Nephron progenitor cell (in vitro differentiated cells): ENCODE measurements at regions not wholly inside any gene's neighbourhood (a gene's known extent, or its start where the extent isn't known, plus 50 kb on each side); places are given as distances from the start of the nearest gene placed in this dataset.

Experiments
- DNase-seq: peaks from one replicate; pipeline ENCODE4 v3.0.0; 2021
- H3K27ac Mint-ChIP-seq: 2 replicates; pipeline ENCODE4 v1.8.0; 2021; ENCODE audit warnings: mild to moderate bottlenecking, moderate library complexity, mixed read lengths
- H3K27me3 Mint-ChIP-seq: 2 replicates; pipeline ENCODE4 v1.8.0; 2021; ENCODE audit warnings: mild to moderate bottlenecking, low read depth, mixed read lengths; ENCODE audit not compliant: poor library complexity
- H3K36me3 Mint-ChIP-seq: 2 replicates; pipeline ENCODE4 v1.8.0; 2021; ENCODE audit warnings: low read depth, mixed read lengths
- H3K4me1 Mint-ChIP-seq: 2 replicates; pipeline ENCODE4 v1.8.0; 2021; ENCODE audit warnings: mixed read lengths
- H3K4me3 Mint-ChIP-seq: 2 replicates; pipeline ENCODE4 v1.8.0; 2021; ENCODE audit warnings: mild to moderate bottlenecking, moderate library complexity, mixed read lengths
- H3K9me3 Mint-ChIP-seq: 2 replicates; pipeline ENCODE4 v1.8.0; 2021; ENCODE audit warnings: mild to moderate bottlenecking, moderate library complexity, mixed read lengths
- CTCF ChIP-seq: fragments of 200-600 bp; sonication (generic); IDR thresholded peaks from 2 replicates; pipeline ENCODE4 v1.5.0; 2021; ENCODE audit warnings: antibody characterized with exemption

DNA sequence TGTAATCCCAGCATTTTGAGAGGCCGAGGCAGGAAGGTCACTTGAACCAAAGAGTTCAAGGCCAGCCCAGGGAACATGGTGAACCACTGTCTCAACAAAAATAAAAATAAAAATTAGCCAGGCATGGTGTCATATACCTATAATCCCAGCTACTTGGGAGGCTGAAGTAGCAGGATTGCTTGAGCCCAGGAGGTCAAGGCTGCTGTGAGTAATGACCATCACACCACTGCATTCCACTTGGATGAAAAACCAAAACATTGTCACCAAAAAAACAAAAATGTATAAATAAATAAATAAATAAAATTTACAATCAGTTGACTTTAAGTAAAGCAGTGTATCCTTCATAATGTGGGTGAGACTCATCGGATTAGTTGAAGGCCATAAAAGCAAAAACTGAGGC is 541.4 kb downstream of the CSNK1G3 start:
- no peak for DNase-seq
- no peak overlapping the region for H3K4me3 Mint-ChIP-seq
- H3K27ac Mint-ChIP-seq: no peak overlapping the region
- no peaks in the 10 kb centered on the region for H3K27me3 Mint-ChIP-seq
- H3K9me3 Mint-ChIP-seq: no peaks in the 10 kb centered on the region
- TF ChIP-seq CTCF: no peak
- no peaks in the 10 kb centered on the region for H3K36me3 Mint-ChIP-seq
- H3K4me1 Mint-ChIP-seq: peaks cover 63% of the 10 kb centered on the region

- Mint-ChIP-seq H3K4me1 (peaks cover 52% of the 10 kb centered on the region), H3K27me3 (no peaks in the 10 kb centered on the region), H3K4me3 (no peak overlapping the region), H3K36me3 (no peaks in the 10 kb centered on the region), H3K27ac (peak overlapping the region; percentile 91), H3K9me3 (no peaks in the 10 kb centered on the region)
- no peak for TF ChIP-seq CTCF
- no peak for DNase-seq
Measured at GRCh38 chr5:124052201-124052600, 540.2 kb downstream of the CSNK1G3 start.

DNA sequence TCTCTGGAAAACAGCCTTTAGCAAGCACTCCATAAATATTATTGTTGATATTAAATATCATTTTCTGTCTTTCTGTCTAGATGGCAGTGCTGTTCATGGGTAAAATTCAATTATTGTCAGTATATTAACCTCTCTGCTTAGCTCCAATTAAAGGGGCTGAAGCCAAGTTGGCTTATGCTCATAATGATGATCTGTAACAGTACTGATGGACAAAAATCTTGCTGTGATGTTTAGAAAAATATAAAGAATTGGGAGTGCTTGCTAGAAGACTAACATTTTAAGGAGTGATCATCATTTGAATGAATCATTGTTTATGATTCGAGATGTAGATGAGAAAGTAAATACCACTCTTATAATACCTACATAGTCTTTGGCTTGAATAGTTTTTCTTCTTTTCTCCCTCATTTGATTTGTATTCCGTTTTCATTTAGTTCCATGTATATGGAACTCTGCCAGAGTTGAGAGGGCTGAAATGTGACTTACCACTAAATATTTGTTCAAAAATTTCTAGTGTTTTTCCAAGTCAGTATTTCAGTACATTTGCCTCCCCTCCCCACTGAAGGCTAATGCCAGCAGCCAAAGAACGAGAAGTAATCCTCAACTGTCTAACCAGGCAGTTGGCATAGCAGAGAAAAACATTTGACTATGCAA is 538.3 kb downstream of the CSNK1G3 start:
- Mint-ChIP-seq H3K36me3 (no peaks in the 10 kb centered on the region), H3K27me3 (no peaks in the 10 kb centered on the region), H3K9me3 (no peaks in the 10 kb centered on the region), H3K27ac (no peak overlapping the region), H3K4me3 (no peak overlapping the region), H3K4me1 (peaks cover 56% of the 10 kb centered on the region)
- DNase-seq: no peak
- TF ChIP-seq CTCF: no peak

DNA sequence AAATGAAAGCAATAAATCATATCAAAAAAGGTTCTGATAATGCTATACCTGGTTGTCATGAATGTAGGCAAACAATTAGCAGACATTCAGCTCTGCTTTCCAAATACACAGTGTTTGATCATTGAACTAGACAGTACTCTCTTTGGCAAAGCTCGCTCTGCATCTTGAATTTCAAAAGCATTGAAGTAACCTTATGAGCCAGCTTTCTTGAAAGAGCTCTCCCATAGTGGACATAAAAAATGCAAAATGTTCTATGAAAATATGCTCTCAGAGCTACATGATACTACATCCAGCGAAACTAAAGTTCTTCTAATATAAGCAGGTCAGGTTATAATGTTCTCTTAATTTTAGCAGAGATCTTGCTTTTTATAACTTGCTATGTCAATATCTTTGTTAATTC is 533.4 kb downstream of the CSNK1G3 start:
- no peak for TF ChIP-seq CTCF
- H3K9me3 Mint-ChIP-seq: peaks cover 27% of the 10 kb centered on the region
- H3K27me3 Mint-ChIP-seq: no peaks in the 10 kb centered on the region
- H3K4me1 Mint-ChIP-seq: peaks cover 29% of the 10 kb centered on the region
- no peak overlapping the region for H3K4me3 Mint-ChIP-seq
- H3K36me3 Mint-ChIP-seq: peaks cover 13% of the 10 kb centered on the region
- DNase-seq: no peak
- peak overlapping the region; percentile 52 for H3K27ac Mint-ChIP-seq

GRCh38 chr5:124044613-124045012 is 532.6 kb downstream of the CSNK1G3 start:
- Mint-ChIP-seq H3K4me3 (no peak overlapping the region), H3K27me3 (no peaks in the 10 kb centered on the region), H3K36me3 (peaks cover 17% of the 10 kb centered on the region), H3K9me3 (peaks cover 31% of the 10 kb centered on the region), H3K4me1 (peaks cover 29% of the 10 kb centered on the region), H3K27ac (no peak overlapping the region)
- TF ChIP-seq CTCF: no peak
- no peak for DNase-seq

DNA sequence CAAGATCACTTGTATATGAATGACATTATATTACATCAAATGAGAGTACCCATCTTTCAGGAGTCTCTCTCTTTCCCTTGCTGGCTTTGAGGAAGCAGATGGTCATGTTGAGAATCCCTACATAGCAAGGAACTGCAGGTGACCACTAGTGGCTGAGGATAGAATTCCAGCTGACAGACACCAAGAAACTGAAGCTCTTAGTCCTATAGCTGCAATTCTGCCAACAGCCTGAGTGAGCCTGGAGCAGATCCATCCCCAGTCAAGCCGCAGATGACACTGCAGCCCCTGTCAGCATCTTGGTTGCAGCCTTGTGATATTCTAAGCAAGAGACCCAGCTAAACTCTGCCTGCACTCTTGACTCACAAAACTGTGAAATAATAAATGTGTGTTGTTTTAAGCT is 531.5 kb downstream of the CSNK1G3 start:
- Mint-ChIP-seq H3K27me3 (no peaks in the 10 kb centered on the region), H3K27ac (no peak overlapping the region), H3K4me1 (peaks cover 30% of the 10 kb centered on the region), H3K36me3 (peaks cover 17% of the 10 kb centered on the region), H3K4me3 (no peak overlapping the region), H3K9me3 (peaks cover 31% of the 10 kb centered on the region)
- TF ChIP-seq CTCF: no peak
- DNase-seq: no peak
